ENCODE measurements at regions not wholly inside any gene's neighbourhood (a gene's known extent, or its start where the extent isn't known, plus 50 kb on each side); places are given as distances from the start of the nearest gene placed in this dataset.
"Not testable (repeated sequence)": the region's sequence is repeated elsewhere in the genome, so short reads cannot be mapped to it uniquely, and the experiment has no call there.

DNA sequence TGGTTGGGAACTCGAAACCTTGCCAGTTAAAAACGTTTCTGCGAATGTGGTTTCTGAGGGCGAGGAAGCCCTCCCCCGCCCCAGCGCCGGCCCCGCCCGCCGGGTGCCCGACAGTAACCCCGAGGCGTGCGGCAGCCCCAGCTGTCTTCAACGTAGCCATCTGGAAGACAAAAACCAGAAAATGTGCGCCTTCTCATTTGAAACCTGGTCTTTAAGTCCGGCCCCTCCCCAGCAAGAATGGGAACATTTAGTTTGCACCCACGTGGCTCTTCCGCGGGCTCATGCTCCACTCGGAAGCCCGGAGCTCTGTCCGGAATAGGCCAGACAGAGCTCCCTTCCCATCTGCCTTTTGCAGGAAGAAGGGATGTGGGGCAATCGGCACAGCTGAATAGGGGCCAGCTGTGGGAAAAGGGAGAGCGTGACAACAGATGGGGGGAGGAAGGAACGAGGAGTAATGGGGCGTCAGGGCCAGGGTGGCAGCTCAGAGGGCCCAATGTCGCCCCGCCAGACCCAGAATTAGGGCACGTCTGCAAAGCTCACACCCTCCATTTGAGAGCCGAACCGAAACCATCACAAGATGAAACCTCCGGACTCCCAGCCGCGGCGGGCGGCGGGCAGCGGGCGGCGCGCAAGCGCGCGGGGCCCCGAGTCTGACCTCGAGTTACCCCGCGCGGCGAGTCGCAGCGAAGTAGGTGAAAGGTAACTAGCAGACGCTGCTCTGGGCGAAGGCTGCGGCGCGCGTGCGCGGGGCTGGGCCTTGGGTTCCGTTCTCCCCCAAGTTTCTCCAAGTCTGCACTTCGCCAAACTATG, 63.4 kb upstream of the ABCA1 start:
- ATAC-seq (ENCODE audit: insufficient number of reproducible peaks, low FRiP score, low read depth) = peak; percentile 60
- Histone ChIP-seq H3K27me3 (replicated peaks; ENCODE audit: insufficient read depth) (no peaks in the 10 kb centered on the region), H3K4me1 (ENCODE audit: control insufficient read depth in 1 of 2, low read depth in 2 of 2) (peaks cover 26 to 34% of the 10 kb centered on the region in 2 donors), H3K27ac (peak overlapping the region; percentile 94 to 98), H3K4me3 (peak overlapping the region; percentile 92), H3K9me3 (no peaks in the 10 kb centered on the region), H3K36me3 (no peaks in the 10 kb centered on the region)
- TF ChIP-seq, protein P1, sequence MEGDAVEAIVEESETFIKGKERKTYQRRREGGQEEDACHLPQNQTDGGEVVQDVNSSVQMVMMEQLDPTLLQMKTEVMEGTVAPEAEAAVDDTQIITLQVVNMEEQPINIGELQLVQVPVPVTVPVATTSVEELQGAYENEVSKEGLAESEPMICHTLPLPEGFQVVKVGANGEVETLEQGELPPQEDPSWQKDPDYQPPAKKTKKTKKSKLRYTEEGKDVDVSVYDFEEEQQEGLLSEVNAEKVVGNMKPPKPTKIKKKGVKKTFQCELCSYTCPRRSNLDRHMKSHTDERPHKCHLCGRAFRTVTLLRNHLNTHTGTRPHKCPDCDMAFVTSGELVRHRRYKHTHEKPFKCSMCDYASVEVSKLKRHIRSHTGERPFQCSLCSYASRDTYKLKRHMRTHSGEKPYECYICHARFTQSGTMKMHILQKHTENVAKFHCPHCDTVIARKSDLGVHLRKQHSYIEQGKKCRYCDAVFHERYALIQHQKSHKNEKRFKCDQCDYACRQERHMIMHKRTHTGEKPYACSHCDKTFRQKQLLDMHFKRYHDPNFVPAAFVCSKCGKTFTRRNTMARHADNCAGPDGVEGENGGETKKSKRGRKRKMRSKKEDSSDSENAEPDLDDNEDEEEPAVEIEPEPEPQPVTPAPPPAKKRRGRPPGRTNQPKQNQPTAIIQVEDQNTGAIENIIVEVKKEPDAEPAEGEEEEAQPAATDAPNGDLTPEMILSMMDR (IDR thresholded peaks at IDR 0.05) = no peak
- DNase-seq (ENCODE audit: low spot score) = peak; percentile 72

DNA sequence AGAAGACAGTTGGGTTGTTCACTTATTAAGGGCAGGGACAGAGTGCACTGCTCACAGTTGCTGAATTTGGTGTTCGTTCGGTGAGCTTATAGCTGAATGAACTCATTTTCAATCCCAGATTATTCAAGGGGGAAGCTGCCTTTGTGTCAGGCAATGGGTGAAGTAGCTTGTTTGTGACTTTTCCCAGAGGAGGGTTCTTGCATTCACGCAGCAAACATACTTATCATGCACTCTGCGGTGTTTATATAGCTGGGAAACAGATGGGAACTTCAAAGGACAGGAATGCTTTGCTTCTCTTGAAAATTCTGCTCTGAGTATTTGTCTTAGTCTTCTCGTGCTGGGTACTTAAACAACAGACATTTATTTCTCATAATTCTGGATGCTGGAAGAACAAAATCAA, 64.7 kb upstream of the ABCA1 start:
- Histone ChIP-seq H3K9me3 (no peaks in the 10 kb centered on the region), H3K27me3 (replicated peaks; ENCODE audit: insufficient read depth) (no peaks in the 10 kb centered on the region), H3K36me3 (no peaks in the 10 kb centered on the region), H3K27ac (peak overlapping the region; percentile 94 to 98), H3K4me1 (ENCODE audit: control insufficient read depth in 1 of 2, low read depth in 2 of 2) (peaks cover 26 to 34% of the 10 kb centered on the region in 2 donors), H3K4me3 (no peak overlapping the region)
- DNase-seq (ENCODE audit: low spot score) (no peak), ATAC-seq (ENCODE audit: insufficient number of reproducible peaks, low FRiP score, low read depth) (no peak)
- TF ChIP-seq, protein P1 (IDR thresholded peaks at IDR 0.05) = no peak

DNA sequence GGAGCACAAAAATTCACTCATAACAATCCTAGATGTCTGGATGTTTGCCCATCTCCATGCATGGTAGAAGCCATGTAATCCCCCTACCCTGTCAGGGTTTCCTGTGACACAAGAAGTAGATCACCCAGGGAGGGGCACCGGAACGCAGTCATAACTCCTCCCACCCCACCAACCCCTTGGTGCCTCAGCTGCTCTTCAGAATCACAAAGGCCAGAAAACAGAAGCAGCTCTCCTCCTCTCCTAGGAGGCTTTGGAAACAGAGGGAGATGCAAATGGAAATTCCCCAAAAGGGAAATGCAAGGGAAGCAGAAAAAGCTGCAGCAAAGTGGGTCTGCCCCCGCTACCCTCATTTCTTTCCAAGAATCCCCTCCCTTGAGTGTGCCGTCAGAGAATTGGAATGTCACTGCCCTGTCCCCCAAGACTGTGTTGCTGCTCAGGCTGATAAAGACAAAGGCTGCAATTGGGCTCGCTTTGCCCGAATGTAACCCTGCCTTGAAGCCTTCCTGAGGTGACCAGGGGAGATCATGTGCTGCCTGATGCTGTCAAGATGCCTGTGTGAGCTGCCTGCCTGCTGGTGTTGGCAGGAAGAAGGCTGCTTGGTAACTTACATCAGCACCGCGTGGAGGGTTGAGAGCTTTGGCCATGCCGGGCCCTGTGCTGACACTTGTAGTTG, 65.5 kb upstream of the ABCA1 start:
- Histone ChIP-seq H3K27ac (peak overlapping the region; percentile 73 to 98), H3K9me3 (no peaks in the 10 kb centered on the region), H3K36me3 (no peaks in the 10 kb centered on the region), H3K4me1 (ENCODE audit: control insufficient read depth in 1 of 2, low read depth in 2 of 2) (peaks cover 26 to 34% of the 10 kb centered on the region in 2 donors), H3K27me3 (replicated peaks; ENCODE audit: insufficient read depth) (no peaks in the 10 kb centered on the region), H3K4me3 (peak overlapping the region; percentile 4)
- peak; percentile 85 for ATAC-seq (ENCODE audit: insufficient number of reproducible peaks, low FRiP score, low read depth)
- DNase-seq (ENCODE audit: low spot score) = peak; percentile 61
- TF ChIP-seq, protein P1 (IDR thresholded peaks at IDR 0.05) = no peak

DNA sequence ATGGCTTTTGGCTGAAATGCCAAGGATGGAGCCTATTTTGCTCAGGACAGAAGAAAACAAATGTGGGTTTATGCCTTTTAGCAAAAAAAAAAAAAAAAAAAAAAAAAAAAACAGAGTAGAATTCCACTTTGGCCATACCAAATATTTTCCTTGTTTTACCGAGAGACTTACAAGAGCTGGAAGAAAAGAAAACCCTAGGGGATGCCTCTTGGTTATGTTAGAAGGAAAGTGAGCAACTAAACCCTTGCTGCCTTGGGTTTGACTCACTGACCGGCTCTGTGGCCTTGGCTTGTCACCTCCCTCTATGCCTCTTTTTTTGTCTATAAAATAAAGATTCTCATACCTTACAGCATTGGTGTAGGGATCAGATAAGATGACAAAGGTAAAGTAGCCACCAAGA, 69.6 kb upstream of the ABCA1 start:
- H3K4me3 ChIP-seq = no peak overlapping the region
- peaks cover 15 to 18% of the 10 kb centered on the region in 2 donors for H3K4me1 ChIP-seq (ENCODE audit: control insufficient read depth in 1 of 2, low read depth in 2 of 2)
- DNase-seq (ENCODE audit: low spot score) (no peak), ATAC-seq (ENCODE audit: insufficient number of reproducible peaks, low FRiP score, low read depth) (no peak)
- TF ChIP-seq, protein P1 (IDR thresholded peaks at IDR 0.05) = no peak
- no peaks in the 10 kb centered on the region for H3K27me3 ChIP-seq (replicated peaks; ENCODE audit: insufficient read depth)
- H3K27ac ChIP-seq = no peak overlapping the region
- H3K36me3 ChIP-seq = no peaks in the 10 kb centered on the region
- no peaks in the 10 kb centered on the region for H3K9me3 ChIP-seq

DNA sequence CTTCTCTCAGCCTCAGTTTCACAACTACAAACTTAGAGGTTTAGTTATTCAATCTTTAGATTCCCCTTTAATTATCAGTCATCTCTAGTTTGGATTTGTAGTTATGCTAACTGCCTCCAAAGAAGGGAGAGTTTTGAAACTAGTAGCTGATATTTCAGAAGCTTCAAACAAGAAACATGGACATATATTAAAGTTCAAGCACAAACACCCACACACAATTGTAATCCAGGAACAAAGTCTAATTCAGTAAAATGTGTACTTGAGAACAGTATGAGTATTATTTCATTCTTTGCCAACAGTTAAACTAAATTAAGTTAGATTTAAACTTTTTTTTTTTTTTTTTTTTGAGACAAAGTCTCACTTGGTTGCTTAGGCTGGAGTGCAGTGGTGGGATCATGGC, 71.2 kb upstream of the ABCA1 start:
- no peaks in the 10 kb centered on the region for H3K27me3 ChIP-seq (replicated peaks; ENCODE audit: insufficient read depth)
- TF ChIP-seq, protein P1 (IDR thresholded peaks at IDR 0.05) = no peak
- no peak overlapping the region for H3K4me3 ChIP-seq
- peaks cover under 1 to 2% of the 10 kb centered on the region in 2 donors for H3K4me1 ChIP-seq (ENCODE audit: control insufficient read depth in 1 of 2, low read depth in 2 of 2)
- no peak for ATAC-seq (ENCODE audit: insufficient number of reproducible peaks, low FRiP score, low read depth)
- H3K36me3 ChIP-seq = no peaks in the 10 kb centered on the region
- no peaks in the 10 kb centered on the region for H3K9me3 ChIP-seq
- H3K27ac ChIP-seq = no peak overlapping the region
- no peak for DNase-seq (ENCODE audit: low spot score)

DNA sequence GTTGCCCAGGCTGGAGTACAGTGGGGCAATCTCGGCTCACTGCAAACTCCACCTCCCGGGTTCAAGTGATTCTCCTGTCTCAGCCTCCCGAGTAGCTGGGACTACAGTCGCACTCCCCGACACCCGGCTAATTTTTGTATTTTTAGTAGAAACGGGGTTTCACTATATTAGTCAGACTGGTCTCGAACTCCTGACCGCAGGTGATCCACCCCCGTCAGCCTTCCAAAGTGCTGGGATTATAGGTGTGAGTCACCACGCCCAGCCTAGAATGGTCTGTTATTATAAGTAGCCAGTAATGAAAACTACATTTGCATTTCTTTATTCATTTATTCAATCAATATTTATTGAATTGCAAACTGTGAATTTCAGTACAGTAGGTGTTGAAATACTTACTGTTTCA, 72.6 kb upstream of the ABCA1 start:
- H3K9me3 ChIP-seq; H3K27me3 ChIP-seq (replicated peaks; ENCODE audit: insufficient read depth); ATAC-seq (ENCODE audit: insufficient number of reproducible peaks, low FRiP score, low read depth); DNase-seq (ENCODE audit: low spot score); H3K27ac ChIP-seq; H3K36me3 ChIP-seq; H3K4me1 ChIP-seq (ENCODE audit: control insufficient read depth in 1 of 2, low read depth in 2 of 2); H3K4me3 ChIP-seq: not testable (repeated sequence)
